Naive thymus-derived CD4-positive, alpha-beta T cell (primary cell): ENCODE measurements at regions not wholly inside any gene's neighbourhood (a gene's known extent, or its start where the extent isn't known, plus 50 kb on each side); places are given as distances from the start of the nearest gene placed in this dataset.

Experiments used
- ATAC-seq: fragments of 150-1000 bp; cut with Tn5 transposase; 2 replicates; pipeline ENCODE4 v1.10.0; 2021; ENCODE audit warnings: mild to moderate bottlenecking, moderate library complexity
- CTCF ChIA-PET: fragments of 350-600 bp; sonication (Branson Sonifier 250); formaldehyde crosslinking; loops from one replicate; lab custom pipeline; 2021; ENCODE audit warnings: antibody characterized with exemption; lab: Charles Lee
- POLR2A ChIA-PET: fragments of 350-600 bp; sonication (Branson Sonifier 250); formaldehyde crosslinking; loops from one replicate; lab custom pipeline; 2021; ENCODE audit warnings: antibody characterized with exemption, inconsistent platforms; lab: Charles Lee
- DNase-seq, 9 donors: peaks; one replicate each; pipeline versions ENCODE4 v3.0.0 to v3.0.0-alpha.2; 2020 to 2022; ENCODE audit warnings: mixed read lengths in 1 of 9
- H3K27ac ChIP-seq: one replicate; pipeline ENCODE4 v1.7.0; 2013; ENCODE audit warnings: mild to moderate bottlenecking, low read depth, low read length, moderate library complexity
- H3K27me3 ChIP-seq, 2 donors: one replicate each; pipeline ENCODE4 v1.7.0; 2013; ENCODE audit warnings: low read length in 2 of 2, mild to moderate bottlenecking in 2 of 2, moderate library complexity in 2 of 2; ENCODE audit not compliant: control insufficient read depth in 2 of 2, insufficient read depth in 2 of 2
- H3K36me3 ChIP-seq, 3 experiments: 1 replicate in 2 of 3; 2 replicates in 1 of 3; pipeline ENCODE4 v1.7.0; 2013; ENCODE audit warnings: low read length in 3 of 3, mild to moderate bottlenecking in 3 of 3, moderate library complexity in 1 of 3; ENCODE audit not compliant: insufficient read depth in 3 of 3, control insufficient read depth in 2 of 3
- H3K4me1 ChIP-seq, 2 donors: one replicate each; pipeline ENCODE4 v1.7.0; 2013; ENCODE audit warnings: low read length in 2 of 2, mild to moderate bottlenecking in 2 of 2, moderate library complexity in 1 of 2; ENCODE audit not compliant: control insufficient read depth in 2 of 2, insufficient read depth in 2 of 2
- H3K4me3 ChIP-seq: 2 replicates; pipeline ENCODE4 v1.7.0; 2013; ENCODE audit warnings: mild to moderate bottlenecking, low read length
- H3K9me3 ChIP-seq, 3 experiments: 1 replicate in 2 of 3; 2 replicates in 1 of 3; pipeline ENCODE4 v1.7.0; 2013; ENCODE audit warnings: low read length in 3 of 3; ENCODE audit not compliant: control insufficient read depth in 2 of 3
- H3K27ac Mint-ChIP-seq, 9 donors: one replicate each; pipeline ENCODE4 v1.8.0; 2020 to 2022; ENCODE audit warnings: mixed read lengths in 9 of 9, mild to moderate bottlenecking in 8 of 9, moderate library complexity in 5 of 9, inconsistent platforms in 2 of 9
- H3K27me3 Mint-ChIP-seq, 5 donors: one replicate each; pipeline ENCODE4 v1.8.0; 2021 to 2022; ENCODE audit warnings: mixed read lengths in 5 of 5, mild to moderate bottlenecking in 1 of 5
- H3K36me3 Mint-ChIP-seq, 5 donors: one replicate each; pipeline ENCODE4 v1.8.0; 2020 to 2022; ENCODE audit warnings: mixed read lengths in 5 of 5, mild to moderate bottlenecking in 3 of 5, inconsistent platforms in 1 of 5
- H3K4me1 Mint-ChIP-seq, 7 donors: one replicate each; pipeline ENCODE4 v1.8.0; 2020 to 2022; ENCODE audit warnings: mixed read lengths in 7 of 7, mild to moderate bottlenecking in 3 of 7, inconsistent platforms in 1 of 7
- H3K4me3 Mint-ChIP-seq, 10 donors: one replicate each; pipeline ENCODE4 v1.8.0; 2020 to 2022; ENCODE audit warnings: mild to moderate bottlenecking in 10 of 10, mixed read lengths in 10 of 10, moderate library complexity in 6 of 10, inconsistent platforms in 2 of 10
- H3K9me3 Mint-ChIP-seq, 11 donors: one replicate each; pipeline ENCODE4 v1.8.0; 2020 to 2022; ENCODE audit warnings: mixed read lengths in 11 of 11, mild to moderate bottlenecking in 4 of 11, inconsistent platforms in 1 of 11, moderate library complexity in 1 of 11
- intact Hi-C, 2 donors: fragments of 100-400 bp; cut with micrococcal nuclease; formaldehyde crosslinking; loops; one replicate each; pipeline ENCODE4 v1.15.1; 2023

DNA sequence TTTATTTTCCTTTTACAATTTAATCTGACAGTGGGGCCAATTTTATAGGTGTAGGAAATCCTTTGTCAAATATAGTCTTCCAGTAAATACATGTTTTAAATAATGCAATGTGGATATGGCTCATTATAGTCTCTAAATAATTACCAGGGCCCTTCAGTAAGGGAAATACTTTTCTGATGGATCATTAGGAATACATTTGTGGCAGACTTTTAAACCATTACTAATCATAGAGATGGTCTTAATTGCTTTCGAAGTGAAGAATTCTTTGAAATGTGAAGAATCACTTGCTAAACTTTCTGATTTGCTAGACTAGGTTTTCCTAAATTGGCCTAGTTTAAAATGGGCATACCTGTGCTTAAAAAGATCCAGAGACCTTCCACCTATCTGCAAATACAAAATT is 105.6 kb upstream of the ELL2 start:
- Mint-ChIP-seq H3K9me3 (no peaks in the 10 kb centered on the region), H3K36me3 (no peaks in the 10 kb centered on the region), H3K27me3 (no peaks in the 10 kb centered on the region), H3K4me1 (peaks cover 0 to 35% (median 0%) of the 10 kb centered on the region in 7 donors), H3K27ac (no peak overlapping the region), H3K4me3 (no peak overlapping the region)
- Histone ChIP-seq H3K27ac (no peak overlapping the region), H3K9me3 (no peaks in the 10 kb centered on the region), H3K4me3 (no peak overlapping the region), H3K4me1 (no peaks in the 10 kb centered on the region), H3K36me3 (no peaks in the 10 kb centered on the region), H3K27me3 (no peaks in the 10 kb centered on the region)
- no peak for DNase-seq
- no peak for ATAC-seq
- ChIA-PET POLR2A (no interaction called here), CTCF (no interaction called here)
- intact Hi-C loops: no loop called here

DNA sequence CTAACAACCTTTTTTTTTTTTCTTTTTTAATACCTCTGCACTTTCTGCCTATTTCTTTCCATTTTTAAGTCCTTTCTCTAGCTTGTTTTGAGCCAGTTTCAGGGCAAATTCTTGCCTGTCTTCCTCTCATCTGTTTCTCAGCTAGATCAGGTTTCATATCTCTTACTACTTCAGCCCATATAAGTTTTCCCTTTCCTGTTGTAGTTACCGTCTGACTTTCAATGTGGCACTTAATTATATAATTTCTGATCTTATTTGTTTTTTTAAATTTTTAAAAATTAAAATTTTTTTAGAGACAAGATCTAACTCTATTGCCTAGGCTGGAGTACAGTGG is 104.7 kb upstream of the ELL2 start:
- peaks cover 0 to 35% (median 0%) of the 10 kb centered on the region in 7 donors for H3K4me1 Mint-ChIP-seq
- H3K4me3 ChIP-seq: no peak overlapping the region
- no peaks in the 10 kb centered on the region for H3K27me3 ChIP-seq
- peaks cover 0 to 6% (median 0%) of the 10 kb centered on the region in 11 donors for H3K9me3 Mint-ChIP-seq
- POLR2A ChIA-PET: no interaction called here
- H3K27ac ChIP-seq: no peak overlapping the region
- H3K27me3 Mint-ChIP-seq: no peaks in the 10 kb centered on the region
- DNase-seq (no peak), ATAC-seq (no peak)
- peak overlapping the region in 1 of 9 donors; percentile 72 for H3K27ac Mint-ChIP-seq
- H3K36me3 Mint-ChIP-seq: peaks cover 0 to 4% (median 0%) of the 10 kb centered on the region in 5 donors
- no peaks in the 10 kb centered on the region for H3K9me3 ChIP-seq
- H3K4me1 ChIP-seq: no peaks in the 10 kb centered on the region
- CTCF ChIA-PET: no interaction called here
- no peak overlapping the region for H3K4me3 Mint-ChIP-seq
- H3K36me3 ChIP-seq: no peaks in the 10 kb centered on the region
- intact Hi-C loops: no loop called here

GRCh38 chr5:96065685-96066385 is 104.2 kb upstream of the ELL2 start:
- Mint-ChIP-seq H3K27ac (peak overlapping the region in 1 of 9 donors; percentile 81), H3K9me3 (peaks cover 0 to 6% (median 0%) of the 10 kb centered on the region in 11 donors), H3K4me3 (peak overlapping the region in 1 of 10 donors; percentile 7), H3K4me1 (peaks cover 0 to 31% (median 0%) of the 10 kb centered on the region in 7 donors), H3K36me3 (peaks cover 0 to 4% (median 0%) of the 10 kb centered on the region in 5 donors), H3K27me3 (no peaks in the 10 kb centered on the region)
- Histone ChIP-seq H3K27me3 (no peaks in the 10 kb centered on the region), H3K27ac (no peak overlapping the region), H3K4me1 (no peaks in the 10 kb centered on the region), H3K4me3 (no peak overlapping the region), H3K36me3 (no peaks in the 10 kb centered on the region), H3K9me3 (no peaks in the 10 kb centered on the region)
- intact Hi-C loops: loop anchor here in 1 of 2 donors (2.0 kb wide), 1 partner anchor 101 kb away; no protein-coding TSS in a partner anchor
- ATAC-seq (no peak), DNase-seq (no peak)
- POLR2A ChIA-PET: no interaction called here
- CTCF ChIA-PET: no interaction called here

DNA sequence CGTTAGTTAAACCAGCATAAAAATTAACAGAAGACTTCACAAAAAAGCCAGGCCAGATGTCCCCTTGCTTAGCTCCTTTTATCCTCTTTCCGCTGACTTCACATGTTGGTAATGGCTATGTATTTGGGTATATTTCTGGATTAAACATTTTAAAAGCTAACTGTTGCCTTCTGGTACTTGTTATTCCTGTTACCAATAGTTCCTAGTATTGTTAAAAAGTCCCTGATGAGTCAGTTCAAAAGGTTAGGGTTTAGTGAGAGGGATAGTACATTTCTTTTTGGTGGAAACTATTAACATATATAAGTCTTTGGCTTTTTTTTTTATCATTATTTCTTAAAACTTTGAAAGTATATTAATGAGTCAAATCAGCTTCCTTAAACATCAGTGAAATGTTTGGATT is 103.2 kb upstream of the ELL2 start:
- H3K27ac Mint-ChIP-seq: peak overlapping the region in 1 of 9 donors; percentile 72
- H3K4me3 Mint-ChIP-seq: peak overlapping the region in 1 of 10 donors; percentile 6
- Histone ChIP-seq H3K9me3 (no peaks in the 10 kb centered on the region), H3K27ac (no peak overlapping the region), H3K27me3 (no peaks in the 10 kb centered on the region), H3K4me3 (no peak overlapping the region), H3K36me3 (no peaks in the 10 kb centered on the region), H3K4me1 (no peaks in the 10 kb centered on the region)
- ChIA-PET CTCF (interaction anchor here (0.6 kb wide), 1 partner anchor 726 kb away, joined by 3 read pairs; no protein-coding TSS in a partner anchor), POLR2A (no interaction called here)
- H3K27me3 Mint-ChIP-seq: no peaks in the 10 kb centered on the region
- intact Hi-C loops: loop anchor here in 1 of 2 donors (2.0 kb wide), 1 partner anchor 100 kb away; no protein-coding TSS in a partner anchor
- DNase-seq: no peak
- peaks cover 0 to 6% (median 0%) of the 10 kb centered on the region in 11 donors for H3K9me3 Mint-ChIP-seq
- ATAC-seq: no peak
- peaks cover 0 to 23% (median 0%) of the 10 kb centered on the region in 7 donors for H3K4me1 Mint-ChIP-seq
- H3K36me3 Mint-ChIP-seq: peaks cover 0 to 4% (median 0%) of the 10 kb centered on the region in 5 donors

DNA sequence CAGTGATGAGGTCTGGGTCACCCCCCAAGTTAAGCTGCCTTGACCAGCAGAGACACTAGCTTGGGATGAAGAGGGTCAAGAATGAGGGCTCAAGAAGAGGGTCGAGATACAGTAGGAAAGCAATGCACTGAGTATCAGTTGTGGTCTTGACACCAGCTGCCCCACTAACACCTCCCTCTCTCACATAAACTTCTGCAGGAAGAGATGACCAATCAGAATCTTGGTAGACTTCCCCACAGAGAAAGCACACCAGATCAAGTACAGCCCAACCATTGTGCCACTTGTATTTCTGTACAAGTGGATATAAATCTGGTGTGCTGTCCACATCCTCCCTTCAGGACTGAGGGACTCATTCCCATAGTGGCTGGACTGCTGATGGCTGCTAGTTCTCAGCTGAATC is 101.2 kb upstream of the ELL2 start:
- Mint-ChIP-seq H3K4me3 (no peak overlapping the region), H3K27ac (no peak overlapping the region), H3K27me3 (no peaks in the 10 kb centered on the region), H3K36me3 (peaks cover 0 to 5% (median 0%) of the 10 kb centered on the region in 5 donors), H3K4me1 (peaks cover 0 to 17% (median 0%) of the 10 kb centered on the region in 7 donors), H3K9me3 (peaks cover 0 to 6% (median 0%) of the 10 kb centered on the region in 11 donors)
- H3K27ac ChIP-seq: no peak overlapping the region
- intact Hi-C loops: no loop called here
- no peaks in the 10 kb centered on the region for H3K9me3 ChIP-seq
- no peaks in the 10 kb centered on the region for H3K27me3 ChIP-seq
- ChIA-PET POLR2A (no interaction called here), CTCF (no interaction called here)
- no peak overlapping the region for H3K4me3 ChIP-seq
- DNase-seq (no peak), ATAC-seq (no peak)
- no peaks in the 10 kb centered on the region for H3K36me3 ChIP-seq
- H3K4me1 ChIP-seq: no peaks in the 10 kb centered on the region

DNA sequence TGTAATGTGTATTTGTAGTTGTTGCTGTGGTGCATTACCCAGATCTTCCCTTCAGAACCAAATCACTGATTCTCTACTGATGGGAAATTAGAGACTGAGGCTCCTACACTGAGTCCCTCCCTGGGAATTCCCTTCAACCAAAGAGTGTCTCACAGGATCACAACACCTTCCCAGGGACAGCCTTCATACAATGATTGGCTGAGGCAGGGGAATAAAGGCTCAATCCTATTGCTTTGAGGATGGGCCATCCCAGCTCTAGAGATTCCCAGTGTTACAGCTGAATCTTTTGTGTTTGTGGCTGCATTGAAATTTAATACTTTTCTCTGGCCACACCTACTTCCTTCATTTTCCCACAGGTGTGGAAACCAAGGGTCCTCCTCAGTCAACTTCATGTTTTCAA is 96.4 kb upstream of the ELL2 start:
- H3K27me3 ChIP-seq: no peaks in the 10 kb centered on the region
- CTCF ChIA-PET: no interaction called here
- no peak for ATAC-seq
- H3K9me3 ChIP-seq: no peaks in the 10 kb centered on the region
- no peak overlapping the region for H3K27ac ChIP-seq
- Mint-ChIP-seq H3K27ac (no peak overlapping the region), H3K4me1 (peaks cover 0 to 2% (median 0%) of the 10 kb centered on the region in 7 donors), H3K4me3 (no peak overlapping the region), H3K9me3 (peaks cover 0 to 6% (median 0%) of the 10 kb centered on the region in 11 donors), H3K36me3 (peaks cover 0 to 5% (median 0%) of the 10 kb centered on the region in 5 donors), H3K27me3 (peaks cover 0 to 7% (median 5%) of the 10 kb centered on the region in 5 donors)
- intact Hi-C loops: no loop called here
- H3K4me3 ChIP-seq: no peak overlapping the region
- H3K36me3 ChIP-seq: no peaks in the 10 kb centered on the region
- no peak for DNase-seq
- POLR2A ChIA-PET: no interaction called here
- no peaks in the 10 kb centered on the region for H3K4me1 ChIP-seq
